Inflammatory macrophage (primary cell): ENCODE measurements at regions not wholly inside any gene's neighbourhood (a gene's known extent, or its start where the extent isn't known, plus 50 kb on each side); places are given as distances from the start of the nearest gene placed in this dataset.

Experiments used
- DNase-seq, 2 donors: peaks; one replicate each; pipeline ENCODE4 v3.0.0-alpha.2; 2020 to 2022

GRCh38 chr4:125365731-125366130 is 51.0 kb downstream of the FAT4 start:
- no peak for DNase-seq

- DNase-seq: no peak
Observed at GRCh38 chr4:125368146-125368545, 53.4 kb downstream of the FAT4 start.

GRCh38 chr4:125368671-125369081 is 53.9 kb downstream of the FAT4 start:
- DNase-seq: no peak

- DNase-seq: no peak
Observed at GRCh38 chr4:125369098-125369497, 54.3 kb downstream of the FAT4 start.

- DNase-seq: no peak
Observed at GRCh38 chr4:125370478-125370877, 55.7 kb downstream of the FAT4 start.

- no peak for DNase-seq
Observed at GRCh38 chr4:125382995-125383394, 68.2 kb downstream of the FAT4 start.

GRCh38 chr4:125387770-125388169 is 73.0 kb downstream of the FAT4 start:
- no peak for DNase-seq

- DNase-seq: no peak
Observed at GRCh38 chr4:125388613-125389012, 73.9 kb downstream of the FAT4 start.

- no peak for DNase-seq
Observed at GRCh38 chr4:125389713-125390112, 75.0 kb downstream of the FAT4 start.

GRCh38 chr4:125390126-125390525 is 75.4 kb downstream of the FAT4 start:
- DNase-seq: no peak

- DNase-seq: no peak
Observed at GRCh38 chr4:125390727-125391126, 76.0 kb downstream of the FAT4 start.

GRCh38 chr4:125392694-125393093 is 77.9 kb downstream of the FAT4 start:
- DNase-seq: no peak

GRCh38 chr4:125393825-125394224 is 79.1 kb downstream of the FAT4 start:
- DNase-seq: no peak

- DNase-seq: no peak
Observed at GRCh38 chr4:125397226-125397625, 82.5 kb downstream of the FAT4 start.

- no peak for DNase-seq
Observed at GRCh38 chr4:125398263-125399002, 83.7 kb downstream of the FAT4 start.

- no peak for DNase-seq
Observed at GRCh38 chr4:125400756-125401155, 86.0 kb downstream of the FAT4 start.

GRCh38 chr4:125401784-125402183 is 87.0 kb downstream of the FAT4 start:
- DNase-seq: no peak

GRCh38 chr4:125420526-125420925 is 105.8 kb downstream of the FAT4 start:
- no peak for DNase-seq

GRCh38 chr4:125421547-125421946 is 106.8 kb downstream of the FAT4 start:
- no peak for DNase-seq

GRCh38 chr4:125423124-125423523 is 108.4 kb downstream of the FAT4 start:
- no peak for DNase-seq

- no peak for DNase-seq
Observed at GRCh38 chr4:125428832-125429231, 114.1 kb downstream of the FAT4 start.

- DNase-seq: no peak
Observed at GRCh38 chr4:125430086-125430485, 115.3 kb downstream of the FAT4 start.

GRCh38 chr4:125432078-125432477 is 117.3 kb downstream of the FAT4 start:
- DNase-seq: no peak

- no peak for DNase-seq
Observed at GRCh38 chr4:125433453-125433852, 118.7 kb downstream of the FAT4 start.

GRCh38 chr4:125434136-125434535 is 119.4 kb downstream of the FAT4 start:
- DNase-seq: no peak
